ENCODE measurements at regions not wholly inside any gene's neighbourhood (a gene's known extent, or its start where the extent isn't known, plus 50 kb on each side); places are given as distances from the start of the nearest gene placed in this dataset.
A peak's percentile ranks its signal among the peaks of the same experiment; 100 is the strongest.

- no peak for DNase-seq (ENCODE audit: low spot score)
Observed at GRCh38 chr22:27477171-27477570, 324.4 kb downstream of the MN1 start.

- peak; percentile 81 for DNase-seq (ENCODE audit: low spot score)
Observed at GRCh38 chr22:27480487-27480886, 321.1 kb downstream of the MN1 start.

DNA sequence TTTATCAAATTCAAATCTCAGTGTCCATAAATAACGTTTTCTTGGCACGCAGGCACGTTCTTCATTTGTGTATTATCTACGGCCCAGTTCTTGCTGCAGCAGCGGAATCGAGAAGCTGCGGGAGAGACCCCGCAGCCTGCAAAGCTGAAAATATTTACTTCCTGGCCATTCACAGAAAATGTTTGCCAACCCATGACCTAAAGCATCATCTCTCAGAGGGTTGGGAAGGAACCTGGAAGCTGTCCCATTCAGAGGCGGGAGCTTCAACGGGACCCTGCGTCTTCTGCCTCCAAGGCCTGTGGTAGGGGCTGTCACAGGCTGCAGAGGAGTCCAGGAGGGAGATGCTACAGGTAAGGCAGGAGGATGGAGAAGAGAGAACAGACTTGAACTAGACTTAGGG, 319.2 kb downstream of the MN1 start:
- DNase-seq (ENCODE audit: low spot score), result no peak

- no peak for DNase-seq (ENCODE audit: low spot score)
Observed at GRCh38 chr22:27483095-27483785, 318.3 kb downstream of the MN1 start.

DNA sequence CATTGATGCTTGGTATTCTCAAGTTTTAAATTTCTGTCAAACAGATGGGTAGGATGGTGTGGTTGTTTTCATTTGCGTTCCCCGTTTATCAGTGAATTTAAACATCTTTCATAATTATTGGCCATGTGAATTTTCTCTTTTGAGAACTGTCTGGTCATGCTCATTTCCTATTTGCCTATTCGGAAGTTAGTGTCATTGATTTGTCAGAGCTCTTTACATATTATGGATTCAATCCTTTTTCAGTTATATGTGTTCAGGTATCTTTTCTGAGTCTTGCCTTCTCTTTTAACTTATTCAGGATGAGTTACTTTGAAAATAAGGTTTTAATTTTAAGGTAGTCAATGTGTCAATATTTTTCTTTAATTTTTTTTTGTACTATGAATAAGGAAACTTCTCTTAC, 315.7 kb downstream of the MN1 start:
- no peak for DNase-seq (ENCODE audit: low spot score)

GRCh38 chr22:27487600-27488452, 313.7 kb downstream of the MN1 start:
- DNase-seq (ENCODE audit: low spot score), result no peak

GRCh38 chr22:27488456-27489177, 312.9 kb downstream of the MN1 start:
- no peak for DNase-seq (ENCODE audit: low spot score)

- DNase-seq (ENCODE audit: low spot score), result no peak
Observed at GRCh38 chr22:27489178-27489675, 312.3 kb downstream of the MN1 start.

DNA sequence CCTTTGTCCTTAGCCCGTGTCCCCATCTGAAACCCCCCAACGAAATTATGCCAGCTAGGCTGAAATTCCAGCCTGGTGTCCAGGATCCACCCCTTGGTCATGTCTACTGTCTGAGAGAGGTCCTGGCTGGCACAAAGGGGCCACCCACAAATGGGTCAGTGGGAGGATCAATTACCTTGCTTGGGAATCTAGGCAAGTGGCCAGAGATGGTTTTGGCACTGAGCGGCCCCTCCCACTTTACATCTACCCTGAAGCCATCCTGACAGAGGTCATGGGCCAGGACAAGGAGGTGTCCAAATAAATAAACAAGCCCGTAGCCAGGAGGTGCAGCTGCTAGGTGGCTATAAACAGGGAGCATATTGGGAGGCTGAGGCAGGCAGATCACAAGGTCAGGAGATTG, 311.5 kb downstream of the MN1 start:
- DNase-seq (ENCODE audit: low spot score), result no peak

DNA sequence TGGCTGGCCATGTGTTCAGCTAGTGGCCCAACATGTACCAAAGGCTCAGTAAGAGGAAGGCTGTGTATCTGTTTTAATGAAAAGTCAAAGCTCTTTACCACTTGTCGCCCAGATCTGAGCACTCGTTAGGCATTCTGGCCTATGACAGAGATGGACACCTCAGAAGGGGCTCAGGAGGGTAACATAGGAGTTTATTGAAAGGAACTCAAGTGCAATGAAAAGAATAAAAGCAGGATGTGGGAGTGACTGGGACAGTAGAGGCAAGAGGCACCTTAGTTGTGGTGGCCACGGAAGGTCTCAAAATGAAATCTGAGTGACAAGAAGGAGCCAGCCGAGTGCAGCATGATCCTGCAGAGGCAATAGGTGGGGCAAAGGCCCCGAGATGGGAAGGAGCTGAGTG, 309.7 kb downstream of the MN1 start:
- DNase-seq (ENCODE audit: low spot score), result no peak

- DNase-seq (ENCODE audit: low spot score), result no peak
Observed at GRCh38 chr22:27492566-27493201, 308.9 kb downstream of the MN1 start.

DNA sequence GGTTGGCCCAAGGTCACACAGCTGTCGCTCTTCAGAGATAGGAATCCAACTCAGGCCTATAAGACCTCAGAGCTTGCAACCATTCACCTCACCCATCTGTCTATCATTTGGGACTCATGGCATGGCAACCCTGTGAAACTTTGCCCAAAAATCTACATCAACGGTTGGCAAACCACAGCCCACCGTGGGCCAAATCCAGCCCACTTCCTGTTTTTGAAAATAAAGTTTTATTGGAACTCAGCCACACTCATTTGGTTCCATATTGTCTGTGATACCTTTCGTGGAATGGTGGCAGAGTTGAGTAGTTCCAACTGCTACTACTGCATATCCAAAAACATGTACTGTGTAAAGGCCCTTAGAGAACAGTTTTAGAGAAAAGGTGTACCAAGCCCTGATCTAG, 307.8 kb downstream of the MN1 start:
- no peak for DNase-seq (ENCODE audit: low spot score)

- no peak for DNase-seq (ENCODE audit: low spot score)
Observed at GRCh38 chr22:27494785-27495184, 306.8 kb downstream of the MN1 start.

DNA sequence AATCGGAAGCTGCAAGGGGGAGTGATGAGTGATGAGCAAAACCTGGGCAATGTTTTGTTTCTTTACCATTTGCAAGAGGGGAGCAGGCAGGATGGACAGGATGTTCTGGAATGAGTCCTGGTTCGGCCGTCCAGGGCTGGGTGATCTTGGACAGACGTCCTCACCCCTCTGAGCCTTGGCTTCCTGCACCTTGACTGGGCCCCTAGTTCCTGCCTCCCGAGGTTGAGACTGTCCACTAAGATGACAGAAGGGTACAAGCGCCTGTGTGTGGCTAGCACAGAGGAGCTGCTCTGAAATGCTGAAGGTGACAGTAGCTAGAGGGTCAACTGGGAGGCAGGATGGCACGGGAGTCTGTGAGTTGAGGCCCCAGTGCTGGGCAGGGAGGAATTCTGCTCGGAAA, 306.2 kb downstream of the MN1 start:
- DNase-seq (ENCODE audit: low spot score), result no peak

GRCh38 chr22:27499121-27499520, 302.4 kb downstream of the MN1 start:
- DNase-seq (ENCODE audit: low spot score), result no peak

DNA sequence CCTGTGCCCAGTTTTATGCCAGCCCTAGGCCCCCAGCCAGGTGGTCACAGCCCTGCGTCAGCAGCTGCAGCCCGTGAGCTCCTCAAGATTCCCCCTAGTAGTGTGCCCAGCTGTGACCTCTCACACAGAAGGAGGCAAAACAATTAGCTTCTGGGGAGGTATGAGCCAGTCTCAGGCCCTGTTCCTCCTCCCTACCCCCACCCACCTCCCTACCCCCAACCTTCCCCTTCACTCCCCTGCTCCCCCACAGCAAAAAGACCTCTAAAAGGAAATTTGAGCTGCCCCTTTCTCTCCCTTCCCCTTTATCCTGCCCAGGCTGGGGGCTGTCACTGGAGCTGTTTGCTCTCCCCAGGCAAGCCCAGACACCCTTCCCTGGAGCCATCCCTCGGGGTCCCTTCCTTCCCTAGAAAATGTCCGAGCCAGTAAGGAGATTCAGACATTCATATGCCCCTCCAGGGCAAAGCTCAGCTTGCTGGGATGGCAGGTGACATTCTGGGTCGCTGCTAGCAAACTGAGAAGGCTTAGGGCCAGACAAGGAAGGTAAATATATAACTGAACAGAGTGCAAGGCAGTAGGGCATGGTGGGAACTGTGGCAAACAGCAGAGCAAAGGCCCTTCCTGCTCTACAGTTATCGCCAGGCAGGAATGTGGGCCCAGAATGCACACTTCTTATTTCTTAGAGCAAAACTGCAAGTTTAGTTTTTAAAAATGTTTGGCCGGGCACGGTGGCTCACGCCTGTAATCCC, 300.2 kb downstream of the MN1 start:
- DNase-seq (ENCODE audit: low spot score), result no peak

DNA sequence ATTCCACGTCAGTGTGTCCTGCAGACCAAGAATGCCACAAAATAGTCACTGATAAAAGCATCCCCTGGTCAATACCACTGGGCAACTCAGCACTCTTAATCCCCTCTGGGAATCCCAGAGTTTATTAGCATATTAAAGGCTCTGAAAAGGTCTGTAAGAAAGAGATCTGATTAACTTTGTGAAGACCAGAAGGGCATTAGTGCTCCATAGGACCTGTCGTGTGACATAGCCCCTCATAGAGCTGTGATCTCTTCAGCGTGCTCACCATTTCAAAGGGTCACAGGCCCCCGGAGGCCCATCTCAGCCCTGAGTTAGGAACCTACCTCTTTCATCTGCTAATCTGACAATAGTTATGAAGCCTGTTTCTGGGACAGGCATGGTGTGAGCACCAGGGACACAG, 299.2 kb downstream of the MN1 start:
- no peak for DNase-seq (ENCODE audit: low spot score)

DNA sequence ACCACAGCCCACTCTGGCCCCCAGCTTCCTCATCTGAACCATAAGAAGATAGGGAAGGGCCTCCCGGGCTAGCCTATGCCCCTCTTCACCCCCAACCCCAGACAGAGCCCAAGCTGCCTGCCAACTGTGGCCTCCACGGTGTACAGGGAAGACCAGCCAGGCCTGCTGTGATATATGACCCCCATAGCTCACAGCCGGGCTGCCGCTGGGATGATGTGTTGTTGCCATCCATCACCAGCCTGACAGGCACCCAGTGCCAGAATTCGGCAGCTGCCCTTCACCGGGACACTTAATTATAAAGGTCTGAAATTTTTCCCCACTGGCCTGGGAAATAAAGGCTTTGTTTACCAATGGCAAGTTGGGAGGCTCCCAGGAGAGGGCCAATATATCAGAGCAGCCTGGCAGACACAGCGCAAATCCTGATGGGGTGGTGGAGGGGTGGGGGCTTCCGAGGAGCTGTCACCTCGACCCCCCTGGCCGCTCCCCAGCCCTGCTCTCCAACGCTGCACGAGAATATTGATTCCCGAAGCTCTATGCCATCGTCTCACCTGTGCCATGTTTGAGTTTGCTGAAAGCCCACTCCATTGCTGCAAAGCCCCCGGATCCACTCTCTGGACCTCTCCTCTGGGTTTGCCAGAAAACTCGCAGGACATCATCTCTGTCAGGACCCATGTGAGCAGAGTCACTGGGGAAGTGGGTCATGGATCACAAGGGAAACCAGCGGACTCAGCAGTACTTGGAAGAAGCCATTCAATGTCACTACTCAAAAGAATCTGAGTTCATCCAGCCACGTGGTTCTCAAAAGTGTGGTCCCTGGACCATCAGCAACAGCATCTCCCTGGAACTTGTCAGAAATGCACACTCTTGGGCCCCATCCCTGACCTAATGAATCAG, 296.9 kb downstream of the MN1 start:
- no peak for DNase-seq (ENCODE audit: low spot score)

GRCh38 chr22:27507111-27507611, 294.4 kb downstream of the MN1 start:
- no peak for DNase-seq (ENCODE audit: low spot score)

DNA sequence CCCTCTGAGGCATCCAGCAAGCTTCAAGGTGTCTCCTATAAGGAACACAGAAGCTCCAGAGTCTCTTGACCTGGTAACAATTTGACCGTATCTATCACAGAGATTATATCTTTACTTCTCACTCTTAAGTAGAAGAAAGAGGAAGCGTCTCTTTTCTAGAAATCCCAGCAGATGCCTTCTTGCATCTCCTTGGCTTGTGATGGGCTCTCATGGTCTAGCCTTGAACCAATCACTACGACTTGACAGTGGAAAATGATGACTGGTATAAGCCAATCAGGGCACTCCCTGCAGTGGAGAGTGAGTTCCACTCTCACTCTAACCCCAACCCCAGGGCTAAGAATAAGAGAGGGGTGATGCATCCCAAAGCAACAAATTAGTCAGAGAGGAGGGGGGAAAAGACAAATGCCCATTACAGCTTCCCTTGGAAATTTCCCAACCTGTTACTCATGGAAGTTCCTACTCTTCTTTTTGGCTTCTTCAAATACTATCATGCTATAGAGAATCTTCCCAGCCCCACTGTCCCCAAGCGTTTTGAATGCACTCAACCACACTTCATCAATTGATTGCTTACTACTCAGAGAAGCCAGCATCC, 293.5 kb downstream of the MN1 start:
- no peak for DNase-seq (ENCODE audit: low spot score)
